SH-SY5Y (cell line): ENCODE measurements at regions not wholly inside any gene's neighbourhood (a gene's known extent, or its start where the extent isn't known, plus 50 kb on each side); places are given as distances from the start of the nearest gene placed in this dataset.

Experiments used
- GATA2 ChIP-seq: IDR thresholded peaks from 2 replicates; pipeline ENCODE4 v1.6.1; 2011; ENCODE audit warnings: mild to moderate bottlenecking, low read depth, low read length
- GATA3 ChIP-seq: IDR thresholded peaks from 2 replicates; pipeline ENCODE4 v1.6.1; 2011; ENCODE audit warnings: low read depth, mild to moderate bottlenecking, low read length, moderate library complexity

DNA sequence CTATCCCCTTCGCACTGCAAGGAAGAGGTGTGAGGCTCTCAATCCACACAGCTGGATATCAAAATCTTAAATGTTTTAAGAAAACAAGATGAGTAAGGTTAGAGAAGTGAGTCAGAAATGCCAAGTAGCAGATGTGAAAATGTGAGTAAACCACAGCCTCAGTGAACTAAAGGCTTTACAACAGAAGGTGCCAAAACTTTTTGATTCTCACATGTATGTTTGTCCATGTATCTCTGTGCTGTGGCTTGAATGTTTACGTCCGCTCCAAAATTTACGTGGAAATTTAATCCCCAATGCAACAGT lies 126.8 kb upstream of the PFN2 start:
- no peak for TF ChIP-seq GATA2
- TF ChIP-seq GATA3: no peak

- TF ChIP-seq GATA3: no peak
- no peak for TF ChIP-seq GATA2
Observed at GRCh38 chr3:150096700-150097587, 126.2 kb upstream of the PFN2 start.

- TF ChIP-seq GATA2 (no peak), GATA3 (no peak)
Observed at GRCh38 chr3:150094150-150094933, 123.6 kb upstream of the PFN2 start.

DNA sequence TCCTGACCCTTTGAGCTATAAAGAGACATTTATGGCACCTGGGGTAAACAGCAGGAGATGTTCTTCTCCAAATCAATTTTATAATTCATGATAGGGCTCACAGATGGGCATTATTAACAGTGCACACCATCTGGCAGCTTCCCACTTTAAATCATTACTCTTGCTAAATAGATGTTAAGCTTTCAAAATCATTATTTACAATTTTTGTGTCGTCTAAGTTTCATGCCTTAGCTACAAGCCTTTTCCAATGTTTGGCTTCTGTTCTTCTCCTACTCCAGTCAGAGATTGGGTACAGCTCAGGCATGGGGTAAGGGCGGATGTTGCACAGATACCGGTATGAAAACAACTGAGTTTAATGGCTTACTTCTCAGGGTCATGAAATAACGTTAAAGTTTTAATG lies 120.9 kb upstream of the PFN2 start:
- TF ChIP-seq GATA3: no peak
- no peak for TF ChIP-seq GATA2

DNA sequence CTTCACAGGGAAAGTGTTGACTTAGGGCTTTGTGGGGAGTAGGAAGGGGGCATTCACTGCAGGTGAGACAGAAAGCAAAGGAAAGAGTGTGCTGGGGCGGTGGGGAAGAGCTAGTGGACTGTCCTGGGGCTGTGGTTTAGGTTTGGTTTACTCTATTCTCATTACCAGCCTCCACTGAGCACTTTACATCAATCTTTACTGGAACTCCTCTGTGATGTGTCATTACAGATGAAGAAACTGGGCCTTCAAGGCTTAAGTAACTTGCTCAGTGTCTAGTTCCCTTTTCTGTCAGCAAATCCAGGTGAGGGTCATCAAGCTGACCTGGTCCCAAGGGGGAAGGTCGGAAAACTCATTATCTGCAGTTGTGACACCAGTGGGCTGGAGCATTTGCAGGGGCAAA lies 120.2 kb upstream of the PFN2 start:
- no peak for TF ChIP-seq GATA2
- TF ChIP-seq GATA3: no peak

DNA sequence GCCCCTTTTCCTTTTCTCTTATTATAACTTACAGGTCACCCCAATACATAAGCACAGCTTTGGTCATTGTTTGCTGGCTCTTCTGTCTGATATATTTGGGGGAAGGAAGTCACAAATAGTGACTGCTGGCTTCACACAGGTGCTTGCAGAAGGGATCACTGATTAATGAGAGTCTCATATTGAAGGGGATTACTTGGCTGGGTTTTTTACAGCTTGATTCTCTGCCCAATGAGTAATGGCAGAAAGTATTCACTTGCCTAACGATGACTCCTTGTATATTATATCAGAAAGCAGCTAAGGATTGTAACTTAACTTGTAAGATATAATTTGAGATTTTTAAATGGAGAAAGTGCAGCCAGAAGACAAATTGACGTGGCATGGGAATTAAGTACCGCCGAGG lies 119.3 kb upstream of the PFN2 start:
- TF ChIP-seq GATA3 (no peak), GATA2 (no peak)

- TF ChIP-seq GATA2 (no peak), GATA3 (no peak)
Observed at GRCh38 chr3:150084128-150084527, 113.4 kb upstream of the PFN2 start.

GRCh38 chr3:150083655-150084042 lies 113.0 kb upstream of the PFN2 start:
- TF ChIP-seq GATA2 (no peak), GATA3 (no peak)

GRCh38 chr3:150082898-150083654 lies 112.4 kb upstream of the PFN2 start:
- no peak for TF ChIP-seq GATA2
- TF ChIP-seq GATA3: no peak

- TF ChIP-seq GATA3 (no peak), GATA2 (no peak)
Observed at GRCh38 chr3:150081084-150081483, 110.4 kb upstream of the PFN2 start.

- TF ChIP-seq GATA3 (no peak), GATA2 (no peak)
Observed at GRCh38 chr3:150080058-150080730, 109.5 kb upstream of the PFN2 start.

GRCh38 chr3:150079029-150079739 lies 108.5 kb upstream of the PFN2 start:
- TF ChIP-seq GATA3 (no peak), GATA2 (no peak)

GRCh38 chr3:150077581-150078247 lies 107.0 kb upstream of the PFN2 start:
- TF ChIP-seq GATA3: no peak
- TF ChIP-seq GATA2: no peak
